ENCODE measurements at regions not wholly inside any gene's neighbourhood (a gene's known extent, or its start where the extent isn't known, plus 50 kb on each side); places are given as distances from the start of the nearest gene placed in this dataset.
"Not testable (repeated sequence)": the region's sequence is repeated elsewhere in the genome, so short reads cannot be mapped to it uniquely, and the experiment has no call there.

GRCh38 chr22:10779200-10779599 lies 4748.8 kb upstream of the OR11H1 start:
- TF ChIP-seq CTCF, POLR2A, EP300, POLR2AphosphoS5 (IDR thresholded peaks at IDR 0.05): not testable (repeated sequence)

Measured in upper lobe of left lung (tissue), 4 donors.